HepG2 (cell line): ENCODE measurements at regions not wholly inside any gene's neighbourhood (a gene's known extent, or its start where the extent isn't known, plus 50 kb on each side); places are given as distances from the start of the nearest gene placed in this dataset.

Source experiments
- MAFF ChIP-seq: IDR thresholded peaks from 2 replicates; pipeline ENCODE4 v1.6.1; 2011; ENCODE audit warnings: low read depth, low read length, improper control_type of control experiment
- MAFK ChIP-seq, 2 experiments: IDR thresholded peaks in 1 of 2; conservative IDR thresholded peaks in 1 of 2; 2 replicates each; pipeline ENCODE4 v1.6.1; 2011; ENCODE audit warnings: improper control_type of control experiment in 2 of 2, low read length in 2 of 2
- NBN ChIP-seq: fragments of 450-650 bp; conservative IDR thresholded peaks from 2 replicates; pipeline ENCODE4 v1.6.1; 2017
- NFE2L1 ChIP-seq: sonication (generic); formaldehyde crosslinking; IDR thresholded peaks from 2 replicates; pipeline ENCODE4 v1.4.0; 2020; ENCODE audit warnings: missing genetic modification reagents, mild to moderate bottlenecking, borderline replicate concordance
- SNRNP70 ChIP-seq: fragments of 200-400 bp; formaldehyde crosslinking; IDR thresholded peaks from 2 replicates; pipeline ENCODE4 v1.6.1; 2017; ENCODE audit warnings: mild to moderate bottlenecking, low read depth, low read length, moderate library complexity
- TFAP4 ChIP-seq: sonication (generic); IDR thresholded peaks from 2 replicates; pipeline ENCODE4 v1.6.1; 2016; ENCODE audit warnings: low read depth, borderline replicate concordance
- ZBTB3 ChIP-seq: sonication (generic); formaldehyde crosslinking; IDR thresholded peaks from 2 replicates; pipeline ENCODE4 v1.4.0; 2020; ENCODE audit warnings: low read depth, mild to moderate bottlenecking, moderate library complexity, missing genetic modification reagents, borderline replicate concordance
- ZBTB7A ChIP-seq: sonication (generic); formaldehyde crosslinking; IDR thresholded peaks from 2 replicates; pipeline ENCODE4 v1.8.0; 2022; ENCODE audit warnings: mild to moderate bottlenecking, missing genetic modification reagents
- ZFP62 ChIP-seq: sonication (generic); formaldehyde crosslinking; IDR thresholded peaks from 2 replicates; pipeline ENCODE4 v1.4.0; 2020; ENCODE audit warnings: missing genetic modification reagents
- ZNF138 ChIP-seq: sonication (generic); formaldehyde crosslinking; IDR thresholded peaks from 2 replicates; pipeline ENCODE4 v1.5.0; 2020; ENCODE audit warnings: mild to moderate bottlenecking, low read depth, missing genetic modification reagents
- ZNF792 ChIP-seq: IDR thresholded peaks from 2 replicates; pipeline ENCODE4 v1.6.1; 2016
- TF ChIP-seq, protein P1 (sequence below): sonication (generic); formaldehyde crosslinking; IDR thresholded peaks from 2 replicates; pipeline ENCODE4 v1.4.0; 2020; ENCODE audit warnings: mild to moderate bottlenecking, missing genetic modification reagents
- TF ChIP-seq, protein P2 (sequence below): sonication (generic); formaldehyde crosslinking; IDR thresholded peaks from 2 replicates; pipeline ENCODE4 v1.4.0; 2020; ENCODE audit warnings: missing genetic modification reagents, mild to moderate bottlenecking, borderline replicate concordance
- TF ChIP-seq, protein P3 (sequence below): sonication (generic); formaldehyde crosslinking; IDR thresholded peaks from 2 replicates; pipeline ENCODE4 v1.4.0; 2020; ENCODE audit warnings: missing genetic modification reagents, mild to moderate bottlenecking, borderline replicate concordance

DNA sequence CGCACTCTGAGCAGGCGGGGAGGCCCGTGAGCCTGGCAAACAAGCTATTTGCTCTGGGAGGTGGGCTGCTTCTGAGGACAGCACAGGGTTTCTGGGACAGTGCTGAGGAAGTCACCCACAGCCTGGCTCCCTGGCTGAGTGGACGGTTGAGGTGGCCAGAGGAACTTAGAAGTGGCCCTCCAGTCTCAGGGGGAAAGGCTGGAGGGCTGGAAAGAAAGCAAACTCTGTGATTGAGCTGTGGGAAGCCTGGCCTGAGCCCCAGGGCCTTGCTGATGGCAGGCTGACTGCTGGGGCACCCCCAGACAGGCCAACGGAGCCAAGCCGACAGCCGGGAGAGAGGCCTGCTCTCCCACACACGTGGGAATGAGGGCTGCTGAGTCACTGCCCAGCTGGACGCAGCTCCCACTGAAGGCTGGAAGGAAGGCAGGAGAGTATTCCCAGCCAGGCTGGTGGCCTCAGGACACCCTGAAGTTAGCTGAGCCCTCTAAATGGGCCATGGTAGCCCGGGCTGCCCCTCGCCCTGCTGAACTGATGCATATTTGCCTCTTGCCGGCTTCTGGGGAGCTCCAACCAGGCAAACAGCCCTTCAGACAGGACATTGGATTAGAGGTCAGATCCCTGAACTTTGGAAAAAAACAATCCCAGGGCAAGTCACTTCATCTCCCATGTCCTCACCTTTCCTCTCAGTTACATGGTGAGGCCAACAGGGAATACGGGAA lies 98.0 kb upstream of the TLE3 start (continued):
- TF ChIP-seq, protein P1, sequence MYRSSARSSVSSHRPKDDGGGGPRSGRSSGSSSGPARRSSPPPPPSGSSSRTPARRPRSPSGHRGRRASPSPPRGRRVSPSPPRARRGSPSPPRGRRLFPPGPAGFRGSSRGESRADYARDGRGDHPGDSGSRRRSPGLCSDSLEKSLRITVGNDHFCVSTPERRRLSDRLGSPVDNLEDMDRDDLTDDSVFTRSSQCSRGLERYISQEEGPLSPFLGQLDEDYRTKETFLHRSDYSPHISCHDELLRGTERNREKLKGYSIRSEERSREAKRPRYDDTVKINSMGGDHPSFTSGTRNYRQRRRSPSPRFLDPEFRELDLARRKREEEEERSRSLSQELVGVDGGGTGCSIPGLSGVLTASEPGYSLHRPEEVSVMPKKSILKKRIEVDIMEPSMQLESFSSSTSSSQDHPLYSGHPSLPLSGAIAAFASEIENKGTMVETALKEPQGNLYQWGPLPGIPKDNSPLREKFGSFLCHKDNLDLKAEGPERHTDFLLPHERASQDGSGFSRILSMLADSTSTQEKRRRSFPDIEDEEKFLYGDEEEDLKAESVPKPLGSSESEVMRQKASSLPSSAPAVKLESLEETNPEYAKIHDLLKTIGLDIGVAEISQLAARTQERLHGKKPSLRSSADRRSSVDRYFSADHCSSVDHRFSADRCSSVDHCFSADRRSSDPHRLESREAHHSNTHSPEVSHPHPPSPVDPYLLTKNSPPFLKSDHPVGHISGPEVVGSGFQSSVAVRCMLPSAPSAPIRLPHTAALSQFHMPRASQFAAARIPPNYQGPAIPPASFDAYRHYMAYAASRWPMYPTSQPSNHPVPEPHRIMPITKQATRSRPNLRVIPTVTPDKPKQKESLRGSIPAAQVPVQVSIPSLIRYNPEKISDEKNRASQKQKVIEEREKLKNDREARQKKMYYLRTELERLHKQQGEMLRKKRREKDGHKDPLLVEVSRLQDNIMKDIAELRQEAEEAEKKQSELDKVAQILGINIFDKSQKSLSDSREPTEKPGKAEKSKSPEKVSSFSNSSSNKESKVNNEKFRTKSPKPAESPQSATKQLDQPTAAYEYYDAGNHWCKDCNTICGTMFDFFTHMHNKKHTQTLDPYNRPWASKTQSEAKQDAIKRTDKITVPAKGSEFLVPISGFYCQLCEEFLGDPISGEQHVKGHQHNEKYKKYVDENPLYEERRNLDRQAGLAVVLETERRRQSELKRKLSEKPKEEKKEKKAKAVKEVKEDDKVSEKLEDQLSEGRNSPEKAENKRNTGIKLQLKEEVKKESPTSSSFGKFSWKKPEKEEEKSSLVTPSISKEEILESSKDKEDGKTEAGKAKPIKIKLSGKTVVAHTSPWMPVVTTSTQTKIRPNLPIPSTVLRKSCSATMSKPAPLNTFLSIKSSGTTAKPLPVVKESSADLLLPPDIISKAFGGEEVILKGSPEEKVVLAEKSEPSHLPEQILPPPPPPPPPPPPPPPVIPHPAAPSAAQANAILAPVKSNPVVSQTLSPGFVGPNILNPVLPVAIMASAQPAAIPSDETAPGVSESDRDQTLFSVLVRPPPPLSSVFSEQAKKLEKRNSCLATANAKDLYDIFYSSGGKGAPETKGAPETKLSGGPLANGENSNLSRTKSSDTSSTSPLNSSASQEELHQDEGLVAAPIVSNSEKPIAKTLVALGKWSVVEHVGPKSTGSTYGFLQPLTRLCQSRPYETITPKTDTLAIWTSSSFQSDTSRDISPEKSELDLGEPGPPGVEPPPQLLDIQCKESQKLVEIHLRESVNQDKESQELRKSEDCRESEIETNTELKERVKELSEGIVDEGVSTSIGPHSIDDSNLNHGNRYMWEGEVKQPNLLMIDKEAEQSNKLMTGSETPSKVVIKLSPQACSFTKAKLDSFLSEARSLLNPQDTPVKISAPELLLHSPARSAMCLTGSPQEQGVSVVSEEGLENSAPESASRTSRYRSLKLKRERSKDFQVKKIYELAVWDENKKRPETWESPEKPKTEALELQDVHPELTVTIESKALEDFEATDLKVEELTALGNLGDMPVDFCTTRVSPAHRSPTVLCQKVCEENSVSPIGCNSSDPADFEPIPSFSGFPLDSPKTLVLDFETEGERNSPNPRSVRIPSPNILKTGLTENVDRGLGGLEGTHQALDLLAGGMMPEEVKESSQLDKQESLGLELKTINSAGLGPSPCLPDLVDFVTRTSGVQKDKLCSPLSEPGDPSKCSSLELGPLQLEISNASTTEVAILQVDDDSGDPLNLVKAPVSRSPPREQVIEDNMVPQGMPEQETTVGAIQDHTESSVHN (CRISPR knock-in tag) = no peak
- no peak for TF ChIP-seq ZBTB3
- no peak for TF ChIP-seq ZBTB7A (CRISPR knock-in tag)
- TF ChIP-seq NFE2L1 (CRISPR knock-in tag) = peak; percentile 80; the same call in 1 of the 2 replicates
- TF ChIP-seq NBN = no peak
- TF ChIP-seq MAFK (conservative IDR thresholded peaks at IDR 0.05 in 1 of 2, IDR thresholded peaks at IDR 0.05 in 1 of 2; ENCODE audit: low read length in 2 of 2) = 0 out of 4 replicates have a peak, but pooled peaks of 1 of the 2 experiments have one; percentile 9
- TF ChIP-seq ZFP62 = no peak
- peak; percentile 47; the same call in 1 of the 2 replicates for TF ChIP-seq TFAP4
- TF ChIP-seq, protein P2, sequence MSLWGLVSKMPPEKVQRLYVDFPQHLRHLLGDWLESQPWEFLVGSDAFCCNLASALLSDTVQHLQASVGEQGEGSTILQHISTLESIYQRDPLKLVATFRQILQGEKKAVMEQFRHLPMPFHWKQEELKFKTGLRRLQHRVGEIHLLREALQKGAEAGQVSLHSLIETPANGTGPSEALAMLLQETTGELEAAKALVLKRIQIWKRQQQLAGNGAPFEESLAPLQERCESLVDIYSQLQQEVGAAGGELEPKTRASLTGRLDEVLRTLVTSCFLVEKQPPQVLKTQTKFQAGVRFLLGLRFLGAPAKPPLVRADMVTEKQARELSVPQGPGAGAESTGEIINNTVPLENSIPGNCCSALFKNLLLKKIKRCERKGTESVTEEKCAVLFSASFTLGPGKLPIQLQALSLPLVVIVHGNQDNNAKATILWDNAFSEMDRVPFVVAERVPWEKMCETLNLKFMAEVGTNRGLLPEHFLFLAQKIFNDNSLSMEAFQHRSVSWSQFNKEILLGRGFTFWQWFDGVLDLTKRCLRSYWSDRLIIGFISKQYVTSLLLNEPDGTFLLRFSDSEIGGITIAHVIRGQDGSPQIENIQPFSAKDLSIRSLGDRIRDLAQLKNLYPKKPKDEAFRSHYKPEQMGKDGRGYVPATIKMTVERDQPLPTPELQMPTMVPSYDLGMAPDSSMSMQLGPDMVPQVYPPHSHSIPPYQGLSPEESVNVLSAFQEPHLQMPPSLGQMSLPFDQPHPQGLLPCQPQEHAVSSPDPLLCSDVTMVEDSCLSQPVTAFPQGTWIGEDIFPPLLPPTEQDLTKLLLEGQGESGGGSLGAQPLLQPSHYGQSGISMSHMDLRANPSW (CRISPR knock-in tag) = no peak
- TF ChIP-seq, protein P3, sequence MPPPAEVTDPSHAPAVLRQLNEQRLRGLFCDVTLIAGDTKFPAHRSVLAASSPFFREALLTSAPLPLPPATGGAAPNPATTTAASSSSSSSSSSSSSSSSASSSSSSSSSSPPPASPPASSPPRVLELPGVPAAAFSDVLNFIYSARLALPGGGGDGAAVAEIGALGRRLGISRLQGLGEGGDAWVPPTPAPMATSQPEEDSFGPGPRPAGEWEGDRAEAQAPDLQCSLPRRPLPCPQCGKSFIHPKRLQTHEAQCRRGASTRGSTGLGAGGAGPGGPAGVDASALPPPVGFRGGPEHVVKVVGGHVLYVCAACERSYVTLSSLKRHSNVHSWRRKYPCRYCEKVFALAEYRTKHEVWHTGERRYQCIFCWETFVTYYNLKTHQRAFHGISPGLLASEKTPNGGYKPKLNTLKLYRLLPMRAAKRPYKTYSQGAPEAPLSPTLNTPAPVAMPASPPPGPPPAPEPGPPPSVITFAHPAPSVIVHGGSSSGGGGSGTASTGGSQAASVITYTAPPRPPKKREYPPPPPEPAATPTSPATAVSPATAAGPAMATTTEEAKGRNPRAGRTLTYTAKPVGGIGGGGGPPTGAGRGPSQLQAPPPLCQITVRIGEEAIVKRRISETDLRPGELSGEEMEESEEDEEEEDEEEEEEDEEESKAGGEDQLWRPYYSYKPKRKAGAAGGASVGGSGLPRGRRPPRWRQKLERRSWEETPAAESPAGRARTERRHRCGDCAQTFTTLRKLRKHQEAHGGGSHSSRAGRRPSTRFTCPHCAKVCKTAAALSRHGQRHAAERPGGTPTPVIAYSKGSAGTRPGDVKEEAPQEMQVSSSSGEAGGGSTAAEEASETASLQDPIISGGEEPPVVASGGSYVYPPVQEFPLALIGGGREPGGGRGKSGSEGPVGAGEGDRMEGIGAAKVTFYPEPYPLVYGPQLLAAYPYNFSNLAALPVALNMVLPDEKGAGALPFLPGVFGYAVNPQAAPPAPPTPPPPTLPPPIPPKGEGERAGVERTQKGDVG (CRISPR knock-in tag) = 0 out of 2 replicates have a peak, but pooled peaks have one; percentile 21
- no peak for TF ChIP-seq SNRNP70
- TF ChIP-seq ZNF792 (CRISPR knock-in tag) = no peak
- no peak for TF ChIP-seq MAFF
- TF ChIP-seq ZNF138 = no peak
